H1 (cell line): ENCODE measurements at regions not wholly inside any gene's neighbourhood (a gene's known extent, or its start where the extent isn't known, plus 50 kb on each side); places are given as distances from the start of the nearest gene placed in this dataset.

ENCODE experiments used
- CTCF ChIA-PET: fragments of 300-600 bp; sonication (Branson Sonifier 250); formaldehyde crosslinking; loops from one replicate; lab custom pipeline; 2021; ENCODE audit not compliant: partially characterized antibody; lab: Charles Lee
- POLR2A ChIA-PET: fragments of 300-600 bp; sonication (Branson Sonifier 250); formaldehyde crosslinking; loops from one replicate; lab custom pipeline; 2021; ENCODE audit warnings: inconsistent platforms; ENCODE audit not compliant: partially characterized antibody; lab: Charles Lee
- DNase-seq, 2 experiments: peaks; one replicate each; pipeline versions ENCODE4 v3.0.0 to v3.0.0-alpha.2; 2010 to 2022; ENCODE audit warnings: low spot score in 2 of 2, low read depth in 1 of 2, mixed read lengths in 1 of 2
- FAIRE-seq: peaks from 2 replicates; lab custom pipeline; 2011; peaks lifted over from hg19 to GRCh38; lab: Jason Lieb, UNC
- H2AFZ ChIP-seq: 2 replicates; pipeline ENCODE4 v1.8.1; 2012; ENCODE audit warnings: low read length, inconsistent platforms
- H2AK5ac ChIP-seq: 2 replicates; pipeline ENCODE4 v1.6.1; 2013; ENCODE audit warnings: low read depth, low read length
- H2BK120ac ChIP-seq: replicated peaks from 2 replicates; pipeline ENCODE3; 2013; ENCODE audit warnings: low read depth, low read length, inconsistent platforms
- H2BK12ac ChIP-seq: 2 replicates; pipeline ENCODE4 v1.6.1; 2013; ENCODE audit warnings: low read depth, low read length
- H2BK15ac ChIP-seq: 2 replicates; pipeline ENCODE4 v1.6.1; 2013; ENCODE audit warnings: low read length
- H2BK20ac ChIP-seq: 2 replicates; pipeline ENCODE4 v1.6.1; 2013; ENCODE audit warnings: low read length
- H2BK5ac ChIP-seq: 2 replicates; pipeline ENCODE4 v1.6.1; 2013; ENCODE audit warnings: low read depth, low read length
- H3K14ac ChIP-seq: 2 replicates; pipeline ENCODE4 v1.6.1; 2013; ENCODE audit warnings: inconsistent platforms; ENCODE audit not compliant: insufficient read length
- H3K18ac ChIP-seq: 2 replicates; pipeline ENCODE4 v1.6.1; 2013; ENCODE audit warnings: low read length; ENCODE audit errors: extremely low read depth
- H3K23ac ChIP-seq: 2 replicates; pipeline ENCODE4 v1.6.1; 2013; ENCODE audit warnings: inconsistent platforms; ENCODE audit not compliant: insufficient read length
- H3K23me2 ChIP-seq: 2 replicates; pipeline ENCODE4 v1.6.1; 2013; ENCODE audit warnings: low read depth, low read length
- H3K27ac ChIP-seq: 2 replicates; pipeline ENCODE4 v1.6.1; 2011; ENCODE audit warnings: low read depth, low read length, inconsistent platforms
- H3K27me3 ChIP-seq, 4 experiments: replicated peaks in 1 of 4; 1 replicate in 1 of 4; 2 replicates in 3 of 4; pipeline versions ENCODE4 v1.6.1 to v1.8.1; 2011 to 2013; ENCODE audit warnings: low read length in 3 of 4, mild to moderate bottlenecking in 3 of 4, inconsistent platforms in 2 of 4, mixed read lengths in 2 of 4, moderate library complexity in 1 of 4; ENCODE audit not compliant: control insufficient read depth in 3 of 4, insufficient read depth in 3 of 4; ENCODE audit errors: extremely low read depth in 1 of 4
- H3K36me3 ChIP-seq, 4 experiments: 2 replicates each; pipeline versions ENCODE4 v1.6.1 to v1.8.1; 2011 to 2013; ENCODE audit warnings: mild to moderate bottlenecking in 4 of 4, low read length in 3 of 4, moderate library complexity in 2 of 4, control low read depth in 1 of 4, inconsistent platforms in 1 of 4; ENCODE audit not compliant: insufficient read depth in 4 of 4, control insufficient read depth in 2 of 4
- H3K4ac ChIP-seq: replicated peaks from 2 replicates; pipeline ENCODE3; 2013; ENCODE audit warnings: low read length, low read depth, mixed read lengths, inconsistent platforms; ENCODE audit not compliant: insufficient read length
- H3K4me1 ChIP-seq, 4 experiments: replicated peaks in 1 of 4; 1 replicate in 1 of 4; 2 replicates in 3 of 4; pipeline versions ENCODE4 v1.6.1 to v1.8.1; 2011 to 2013; ENCODE audit warnings: low read length in 3 of 4, inconsistent platforms in 2 of 4, mixed read lengths in 1 of 4; ENCODE audit not compliant: insufficient read depth in 4 of 4, control insufficient read depth in 3 of 4
- H3K4me2 ChIP-seq, 2 experiments: 2 replicates each; pipeline versions ENCODE4 v1.6.1 to v1.8.1; 2011 to 2013; ENCODE audit warnings: low read depth in 2 of 2, low read length in 2 of 2, control low read depth in 1 of 2, inconsistent platforms in 1 of 2, mild to moderate bottlenecking in 1 of 2; ENCODE audit not compliant: insufficient read depth in 1 of 2
- H3K4me3 ChIP-seq, 4 experiments: fragments of 200-600, 300-600 bp in 1 of 4; sonication (generic), shearing (Covaris generic), sonication (Bioruptor Twin) in 1 of 4; 2 replicates each; pipeline versions ENCODE4 v1.5.1 to v1.8.1; 2011 to 2016; ENCODE audit warnings: low read length in 4 of 4, low read depth in 3 of 4, control low read depth in 2 of 4, inconsistent platforms in 2 of 4, mild to moderate bottlenecking in 2 of 4, mixed read lengths in 1 of 4, moderate library complexity in 1 of 4; ENCODE audit not compliant: insufficient read depth in 2 of 4; ENCODE audit errors: extremely low read depth in 1 of 4
- H3K56ac ChIP-seq: replicated peaks from 2 replicates; pipeline ENCODE3; 2013; ENCODE audit warnings: low read depth, mild to moderate bottlenecking, mixed read lengths, low read length, inconsistent platforms; ENCODE audit not compliant: insufficient read length
- H3K79me1 ChIP-seq: 2 replicates; pipeline ENCODE4 v1.6.1; 2013; ENCODE audit warnings: low read depth, low read length, control low read depth
- H3K79me2 ChIP-seq, 2 experiments: 2 replicates each; pipeline versions ENCODE4 v1.6.1 to v1.8.1; 2012 to 2013; ENCODE audit warnings: low read length in 2 of 2, mild to moderate bottlenecking in 2 of 2, inconsistent platforms in 1 of 2; ENCODE audit not compliant: insufficient read depth in 2 of 2, control insufficient read depth in 1 of 2
- H3K9ac ChIP-seq, 4 experiments: replicated peaks in 1 of 4; 1 replicate in 1 of 4; 2 replicates in 3 of 4; pipeline versions ENCODE4 v1.6.1 to v1.8.1; 2011 to 2013; ENCODE audit warnings: low read depth in 3 of 4, low read length in 3 of 4, control low read depth in 2 of 4, mild to moderate bottlenecking in 2 of 4, moderate library complexity in 2 of 4, inconsistent platforms in 1 of 4; ENCODE audit errors: extremely low read depth in 1 of 4
- H3K9me3 ChIP-seq, 2 experiments: 2 replicates each; pipeline versions ENCODE4 v1.6.1 to v1.8.1; 2012 to 2013; ENCODE audit warnings: mild to moderate bottlenecking in 2 of 2, moderate library complexity in 2 of 2, control low read depth in 1 of 2, inconsistent platforms in 1 of 2, low read depth in 1 of 2, low read length in 1 of 2, mixed read lengths in 1 of 2; ENCODE audit not compliant: insufficient read depth in 2 of 2
- H4K20me1 ChIP-seq, 2 experiments: replicated peaks in 1 of 2; 2 replicates each; pipeline versions ENCODE3 to v1.8.1; 2011 to 2013; ENCODE audit warnings: inconsistent platforms in 2 of 2, low read length in 2 of 2, mild to moderate bottlenecking in 1 of 2; ENCODE audit not compliant: insufficient read depth in 2 of 2, control insufficient read depth in 1 of 2
- H4K5ac ChIP-seq: 2 replicates; pipeline ENCODE4 v1.6.1; 2013; ENCODE audit warnings: low read length, low read depth, mixed read lengths, inconsistent platforms; ENCODE audit not compliant: insufficient read length
- H4K8ac ChIP-seq: 2 replicates; pipeline ENCODE4 v1.8.0; 2013; ENCODE audit warnings: mild to moderate bottlenecking, moderate library complexity, low read length, inconsistent platforms; ENCODE audit not compliant: insufficient read depth; ENCODE audit errors: extremely low read depth
- H4K91ac ChIP-seq: replicated peaks from 2 replicates; pipeline ENCODE3; 2013; ENCODE audit warnings: low read length, mixed read lengths, inconsistent platforms; ENCODE audit not compliant: insufficient read length
- CBX8 ChIP-seq: fragments of 300-800, 300-1000 bp; sonication (generic); IDR thresholded peaks from 2 replicates; pipeline ENCODE4 v1.7.1; 2016; ENCODE audit warnings: low read depth, low read length, borderline replicate concordance
- CHD1 ChIP-seq: IDR thresholded peaks from 2 replicates; pipeline ENCODE4 v1.6.1; 2012; ENCODE audit warnings: low read depth, low read length, improper control_type of control experiment
- FOSL1 ChIP-seq: IDR thresholded peaks from 2 replicates; pipeline ENCODE4 v1.6.1; 2011; ENCODE audit warnings: mild to moderate bottlenecking, low read depth, low read length, moderate library complexity; ENCODE audit not compliant: insufficient read depth
- GABPA ChIP-seq: IDR thresholded peaks from 2 replicates; pipeline ENCODE4 v1.6.1; 2011; ENCODE audit warnings: mild to moderate bottlenecking, low read length, moderate library complexity, borderline replicate concordance; ENCODE audit not compliant: insufficient read depth
- GTF2F1 ChIP-seq: IDR thresholded peaks from 2 replicates; pipeline ENCODE4 v1.6.1; 2012; ENCODE audit warnings: low read depth, low read length, improper control_type of control experiment, borderline replicate concordance
- NRF1 ChIP-seq: IDR thresholded peaks from 2 replicates; pipeline ENCODE4 v1.6.1; 2011; ENCODE audit warnings: mild to moderate bottlenecking, low read depth, low read length, improper control_type of control experiment
- POU5F1 ChIP-seq: IDR thresholded peaks from 2 replicates; pipeline ENCODE4 v1.6.1; 2011; ENCODE audit warnings: low read depth, mild to moderate bottlenecking, low read length, moderate library complexity
- RNF2 ChIP-seq: fragments of 200-900, 300-1000 bp; sonication (generic); IDR thresholded peaks from 2 replicates; pipeline ENCODE4 v1.7.1; 2016; ENCODE audit warnings: borderline replicate concordance, low read depth, mild to moderate bottlenecking, antibody characterized with exemption, low read length; ENCODE audit not compliant: poor library complexity, severe bottlenecking; ENCODE audit errors: missing control alignments
- SAP30 ChIP-seq: fragments of 300-600 bp; sonication (generic); IDR thresholded peaks from 2 replicates; pipeline ENCODE4 v1.7.1; 2012; ENCODE audit warnings: low read length, moderate library complexity, mild to moderate bottlenecking, inconsistent platforms; ENCODE audit not compliant: insufficient read depth, insufficient replicate concordance
- SIN3A ChIP-seq, 2 experiments: IDR thresholded peaks in 1 of 2; conservative IDR thresholded peaks in 1 of 2; 2 replicates each; pipeline ENCODE4 v1.6.1; 2011 to 2012; ENCODE audit warnings: low read length in 2 of 2, improper control_type of control experiment in 1 of 2, low read depth in 1 of 2, mild to moderate bottlenecking in 1 of 2
- SUZ12 ChIP-seq: fragments of 200-600 bp; sonication (generic); IDR thresholded peaks from 2 replicates; pipeline ENCODE4 v1.6.1; 2012; ENCODE audit warnings: mild to moderate bottlenecking, inconsistent platforms, low read length, moderate library complexity, mixed read lengths
- WGBS, 2 experiments: shearing (Covaris generic) in 1 of 2; methylation state at CpG; one replicate each; pipeline versions ENCODE4 v1.1.6 to v1.1.7; 2013 to 2015; ENCODE audit warnings: low lambda C conversion rate in 2 of 2, mixed read lengths in 2 of 2, inconsistent platforms in 1 of 2, low coverage in 1 of 2, missing lambda C conversion rate in 1 of 2; ENCODE audit not compliant: insufficient replicate concordance in 2 of 2, insufficient coverage in 1 of 2, insufficient read length in 1 of 2; ENCODE audit errors: extremely low coverage in 1 of 2, missing lambda C conversion rate in 1 of 2; 5-methylcytosine and 5-hydroxymethylcytosine counted together

DNA sequence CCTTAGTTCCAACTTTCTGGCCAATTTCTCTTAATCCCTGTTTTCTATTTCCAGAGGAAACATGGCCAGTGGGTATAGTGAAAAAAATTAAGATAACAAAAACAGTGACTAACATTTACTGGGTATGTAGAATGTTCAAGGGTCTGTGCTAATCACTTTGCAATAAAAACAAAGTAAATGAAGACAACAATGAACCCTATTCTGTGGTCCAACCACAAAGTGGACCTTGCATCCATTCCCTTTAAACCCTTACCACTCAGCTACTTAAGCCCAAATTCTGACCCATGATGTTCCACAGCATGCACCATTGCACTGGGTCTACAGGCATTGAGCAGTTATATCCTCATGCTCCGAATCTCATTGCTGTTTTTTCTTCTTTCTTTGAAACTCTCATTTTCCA lies 179.9 kb upstream of the PRKCQ start:
- Histone ChIP-seq H2AK5ac (no peak overlapping the region), H3K4me2 (no peak overlapping the region), H3K14ac (no peak overlapping the region), H3K9me3 (peaks cover 4 to 5% of the 10 kb centered on the region in 2 experiments; a peak in 3 of 4 replicates), H3K27me3 (peaks cover 0 to 1% (median 0%) of the 10 kb centered on the region in 4 experiments; a peak in 1 of 7 replicates), H3K18ac (no peak overlapping the region), H2BK5ac (no peak overlapping the region), H3K79me2 (no peaks in the 10 kb centered on the region), H3K4me3 (no peak overlapping the region), H3K36me3 (no peaks in the 10 kb centered on the region; a peak in 1 of 8 replicates), H4K91ac (no peak overlapping the region), H3K23ac (no peak overlapping the region), H4K20me1 (no peaks in the 10 kb centered on the region), H3K23me2 (no peaks in the 10 kb centered on the region), H3K79me1 (no peaks in the 10 kb centered on the region), H2BK20ac (no peak overlapping the region), H4K5ac (no peak overlapping the region), H2AFZ (no peak overlapping the region), H2BK15ac (no peak overlapping the region), H2BK12ac (no peak overlapping the region), H3K9ac (no peak overlapping the region), H3K4ac (no peak overlapping the region), H3K27ac (no peak overlapping the region), H3K4me1 (peaks cover 0 to 12% (median 9%) of the 10 kb centered on the region in 4 experiments; a peak in 4 of 7 replicates), H4K8ac (no peak overlapping the region), H2BK120ac (no peak overlapping the region), H3K56ac (no peak overlapping the region)
- 90% methylated on average over 1 of the region's 1 CpG; no CpG with 5 or more reads in 1 of the 2 experiments for WGBS, 2 experiments
- ChIA-PET CTCF (interaction anchor here (1.4 kb wide), 1 partner anchor 24 kb away, joined by 8 read pairs; no protein-coding TSS in a partner anchor), POLR2A (no interaction called here)
- DNase-seq (no peak), FAIRE-seq (no peak)
- TF ChIP-seq GTF2F1 (no peak), NRF1 (no peak), FOSL1 (no peak), CBX8 (no peak), SAP30 (no peak), SIN3A (conservative IDR thresholded peaks at IDR 0.05 in 1 of 2, IDR thresholded peaks at IDR 0.05 in 1 of 2; ENCODE audit: low read depth in 1 of 2, low read length in 2 of 2) (no peak), SUZ12 (no peak), RNF2 (no peak), CHD1 (no peak), GABPA (no peak), POU5F1 (no peak)
